Limb (tissue), 2 donors: ENCODE measurements at regions not wholly inside any gene's neighbourhood (a gene's known extent, or its start where the extent isn't known, plus 50 kb on each side); places are given as distances from the start of the nearest gene placed in this dataset.
"Not testable (repeated sequence)": the region's sequence is repeated elsewhere in the genome, so short reads cannot be mapped to it uniquely, and the experiment has no call there.

Source experiments
- DNase-seq, 2 donors: peaks; one replicate each; pipeline ENCODE4 v3.0.0-alpha.2; 2016; ENCODE audit errors: extremely low spot score in 2 of 2

- DNase-seq, result no peak
Measured at GRCh38 chr21:24583473-24583872, 1023.8 kb downstream of the MRPL39 start.

GRCh38 chr21:24577301-24577700 lies 1030.0 kb downstream of the MRPL39 start:
- DNase-seq, result no peak

- DNase-seq, result no peak
Measured at GRCh38 chr21:24561291-24561690, 1046.0 kb downstream of the MRPL39 start.

- DNase-seq, result no peak
Measured at GRCh38 chr21:24552491-24552890, 1054.8 kb downstream of the MRPL39 start.

GRCh38 chr21:24545807-24546361 lies 1061.4 kb downstream of the MRPL39 start:
- DNase-seq, result no peak

GRCh38 chr21:24514081-24514733 lies 1093.1 kb downstream of the MRPL39 start:
- DNase-seq, result peak in 1 of 2 donors; percentile 40

GRCh38 chr21:24509131-24509530 lies 1098.2 kb downstream of the MRPL39 start:
- DNase-seq, result no peak

- DNase-seq, result no peak
Measured at GRCh38 chr21:24486973-24487372, 1120.3 kb downstream of the MRPL39 start.

- DNase-seq, result not testable (repeated sequence)
Measured at GRCh38 chr21:24483361-24483760, 1123.9 kb downstream of the MRPL39 start.

- DNase-seq, result no peak
Measured at GRCh38 chr21:24470852-24471251, 1136.4 kb downstream of the MRPL39 start.

GRCh38 chr21:24456358-24456757 lies 1150.9 kb downstream of the MRPL39 start:
- no peak for DNase-seq

- no peak for DNase-seq
Measured at GRCh38 chr21:24450119-24450518, 1157.2 kb downstream of the MRPL39 start.

GRCh38 chr21:24445517-24445916 lies 1161.8 kb downstream of the MRPL39 start:
- DNase-seq, result no peak

GRCh38 chr21:24444736-24445135 lies 1162.5 kb downstream of the MRPL39 start:
- DNase-seq, result no peak

- DNase-seq, result no peak
Measured at GRCh38 chr21:24436236-24436635, 1171.0 kb downstream of the MRPL39 start.

- no peak for DNase-seq
Measured at GRCh38 chr21:24428591-24429199, 1178.6 kb downstream of the MRPL39 start.

- DNase-seq, result no peak
Measured at GRCh38 chr21:24424776-24425175, 1182.5 kb downstream of the MRPL39 start.

- DNase-seq, result no peak
Measured at GRCh38 chr21:24423546-24423945, 1183.7 kb downstream of the MRPL39 start.

- no peak for DNase-seq
Measured at GRCh38 chr21:24420689-24421088, 1186.6 kb downstream of the MRPL39 start.

GRCh38 chr21:24419641-24420040 lies 1187.6 kb downstream of the MRPL39 start:
- not testable (repeated sequence) for DNase-seq

- no peak for DNase-seq
Measured at GRCh38 chr21:24418671-24419070, 1188.6 kb downstream of the MRPL39 start.

- no peak for DNase-seq
Measured at GRCh38 chr21:24411429-24411828, 1195.9 kb downstream of the MRPL39 start.

GRCh38 chr21:24403221-24403620 lies 1204.1 kb downstream of the MRPL39 start:
- no peak for DNase-seq
